ENCODE measurements at regions not wholly inside any gene's neighbourhood (a gene's known extent, or its start where the extent isn't known, plus 50 kb on each side); places are given as distances from the start of the nearest gene placed in this dataset.

GRCh38 chr3:176937994-176938393 is 259.3 kb downstream of the TBL1XR1 start:
- Histone ChIP-seq H3K27ac (no peak overlapping the region), H3K9me3 (no peaks in the 10 kb centered on the region), H3K4me1 (peaks cover 5% of the 10 kb centered on the region), H3K4me3 (no peak overlapping the region), H3K27me3 (ENCODE audit: insufficient read depth in 3 of 3, low read length in 2 of 3) (no peaks in the 10 kb centered on the region), H3K36me3 (ENCODE audit: insufficient read depth in 1 of 2, low read depth in 1 of 2) (no peaks in the 10 kb centered on the region)
- DNase-seq (no peak), ATAC-seq (no peak)
- TF ChIP-seq, protein P1, sequence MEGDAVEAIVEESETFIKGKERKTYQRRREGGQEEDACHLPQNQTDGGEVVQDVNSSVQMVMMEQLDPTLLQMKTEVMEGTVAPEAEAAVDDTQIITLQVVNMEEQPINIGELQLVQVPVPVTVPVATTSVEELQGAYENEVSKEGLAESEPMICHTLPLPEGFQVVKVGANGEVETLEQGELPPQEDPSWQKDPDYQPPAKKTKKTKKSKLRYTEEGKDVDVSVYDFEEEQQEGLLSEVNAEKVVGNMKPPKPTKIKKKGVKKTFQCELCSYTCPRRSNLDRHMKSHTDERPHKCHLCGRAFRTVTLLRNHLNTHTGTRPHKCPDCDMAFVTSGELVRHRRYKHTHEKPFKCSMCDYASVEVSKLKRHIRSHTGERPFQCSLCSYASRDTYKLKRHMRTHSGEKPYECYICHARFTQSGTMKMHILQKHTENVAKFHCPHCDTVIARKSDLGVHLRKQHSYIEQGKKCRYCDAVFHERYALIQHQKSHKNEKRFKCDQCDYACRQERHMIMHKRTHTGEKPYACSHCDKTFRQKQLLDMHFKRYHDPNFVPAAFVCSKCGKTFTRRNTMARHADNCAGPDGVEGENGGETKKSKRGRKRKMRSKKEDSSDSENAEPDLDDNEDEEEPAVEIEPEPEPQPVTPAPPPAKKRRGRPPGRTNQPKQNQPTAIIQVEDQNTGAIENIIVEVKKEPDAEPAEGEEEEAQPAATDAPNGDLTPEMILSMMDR (IDR thresholded peaks at IDR 0.05) = no peak
- intact Hi-C loops (cut with DNase I) = loop anchor here in 1 of 2 donors (2.0 to 5.0 kb wide), 2 partner anchors 65 to 426 kb away; no protein-coding TSS in a partner anchor
- 79 to 92% (median 88%) methylated on average over 1 of the region's 1 CpG for WGBS, 3 donors

- TF ChIP-seq, protein P1 (IDR thresholded peaks at IDR 0.05) = no peak
- WGBS, 3 donors = 77 to 89% (median 82%) methylated on average over 1 of the region's 1 CpG
- no peak overlapping the region for H3K4me3 ChIP-seq
- no peak overlapping the region for H3K27ac ChIP-seq
- ATAC-seq = no peak
- DNase-seq = no peak
- H3K27me3 ChIP-seq (ENCODE audit: insufficient read depth in 3 of 3, low read length in 2 of 3) = no peaks in the 10 kb centered on the region
- H3K4me1 ChIP-seq = peaks cover 5% of the 10 kb centered on the region
- intact Hi-C loops (cut with DNase I) = loop anchor here in 1 of 2 donors (5.0 kb wide), 1 partner anchor 425 kb away; no protein-coding TSS in a partner anchor
- H3K36me3 ChIP-seq (ENCODE audit: insufficient read depth in 1 of 2, low read depth in 1 of 2) = no peaks in the 10 kb centered on the region
- H3K9me3 ChIP-seq = no peaks in the 10 kb centered on the region
Observed at GRCh38 chr3:176937541-176937940, 259.7 kb downstream of the TBL1XR1 start.

GRCh38 chr3:176935194-176935888 is 261.9 kb downstream of the TBL1XR1 start:
- intact Hi-C loops (cut with DNase I) = loop anchor here (2.0 to 5.0 kb wide), 2 partner anchors 61 to 423 kb away; no protein-coding TSS in a partner anchor
- H3K27me3 ChIP-seq (ENCODE audit: insufficient read depth in 3 of 3, low read length in 2 of 3) = no peaks in the 10 kb centered on the region
- ATAC-seq = no peak
- TF ChIP-seq, protein P1 (IDR thresholded peaks at IDR 0.05) = no peak
- H3K27ac ChIP-seq = no peak overlapping the region
- H3K4me1 ChIP-seq = peaks cover 5% of the 10 kb centered on the region
- H3K36me3 ChIP-seq (ENCODE audit: insufficient read depth in 1 of 2, low read depth in 1 of 2) = no peaks in the 10 kb centered on the region
- H3K9me3 ChIP-seq = no peaks in the 10 kb centered on the region
- no peak for DNase-seq
- no peak overlapping the region for H3K4me3 ChIP-seq
- 57 to 78% (median 71%) methylated on average over 2 of the region's 2 CpGs for WGBS, 3 donors

GRCh38 chr3:176934698-176935097 is 262.6 kb downstream of the TBL1XR1 start:
- Histone ChIP-seq H3K27ac (no peak overlapping the region), H3K27me3 (ENCODE audit: insufficient read depth in 3 of 3, low read length in 2 of 3) (no peaks in the 10 kb centered on the region), H3K36me3 (ENCODE audit: insufficient read depth in 1 of 2, low read depth in 1 of 2) (no peaks in the 10 kb centered on the region), H3K9me3 (no peaks in the 10 kb centered on the region), H3K4me3 (no peak overlapping the region), H3K4me1 (peaks cover 5% of the 10 kb centered on the region)
- DNase-seq (no peak), ATAC-seq (no peak)
- WGBS, 3 donors = 93 to 94% (median 94%) methylated on average over 2 of the region's 2 CpGs
- TF ChIP-seq, protein P1 (IDR thresholded peaks at IDR 0.05) = no peak
- intact Hi-C loops (cut with DNase I) = loop anchor here (2.0 to 5.0 kb wide), 2 partner anchors 60 to 422 kb away; no protein-coding TSS in a partner anchor

Data from psoas muscle (tissue), 7 donors.